Thyroid gland (tissue), 4 donors: ENCODE measurements at regions not wholly inside any gene's neighbourhood (a gene's known extent, or its start where the extent isn't known, plus 50 kb on each side); places are given as distances from the start of the nearest gene placed in this dataset.

Experiments
- POLR2A ChIP-seq, 2 donors: fragments of 450-650 bp; IDR thresholded peaks; one replicate each; pipeline ENCODE4 v1.6.1; 2017; ENCODE audit warnings: antibody characterized with exemption in 2 of 2, mild to moderate bottlenecking in 2 of 2, moderate library complexity in 1 of 2
- TF ChIP-seq, protein P1 (sequence below), 6 experiments: fragments of 200-600 bp in 3 of 6; fragments of 450-650 bp in 3 of 6; sonication (generic) in 3 of 6; IDR thresholded peaks; one replicate each; pipeline ENCODE4 v1.5.1; 2016 to 2019; ENCODE audit warnings: antibody characterized with exemption in 6 of 6, mild to moderate bottlenecking in 2 of 6, inconsistent platforms in 1 of 6, moderate library complexity in 1 of 6

DNA sequence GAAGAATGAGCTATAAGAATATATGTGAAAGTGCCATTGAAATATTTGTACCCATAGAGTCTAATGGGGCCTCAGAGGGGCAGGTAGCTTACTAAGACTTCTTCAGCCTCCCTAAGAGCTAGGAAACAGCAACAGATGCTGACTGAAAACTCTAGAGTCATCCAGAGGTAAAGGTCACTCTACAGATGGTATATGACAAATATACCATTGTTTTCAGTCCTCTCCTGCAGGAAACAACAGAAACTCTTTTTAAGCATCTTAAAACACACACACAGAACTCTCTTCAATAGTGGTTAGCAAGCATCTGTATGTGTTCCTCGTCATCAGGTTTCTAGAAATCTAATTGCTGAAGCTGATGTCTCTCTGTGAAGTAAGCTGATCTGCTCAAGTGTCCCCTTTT lies 313.8 kb upstream of the GATB start:
- TF ChIP-seq POLR2A (IDR thresholded peaks at IDR 0.05): no peak
- TF ChIP-seq, protein P1, sequence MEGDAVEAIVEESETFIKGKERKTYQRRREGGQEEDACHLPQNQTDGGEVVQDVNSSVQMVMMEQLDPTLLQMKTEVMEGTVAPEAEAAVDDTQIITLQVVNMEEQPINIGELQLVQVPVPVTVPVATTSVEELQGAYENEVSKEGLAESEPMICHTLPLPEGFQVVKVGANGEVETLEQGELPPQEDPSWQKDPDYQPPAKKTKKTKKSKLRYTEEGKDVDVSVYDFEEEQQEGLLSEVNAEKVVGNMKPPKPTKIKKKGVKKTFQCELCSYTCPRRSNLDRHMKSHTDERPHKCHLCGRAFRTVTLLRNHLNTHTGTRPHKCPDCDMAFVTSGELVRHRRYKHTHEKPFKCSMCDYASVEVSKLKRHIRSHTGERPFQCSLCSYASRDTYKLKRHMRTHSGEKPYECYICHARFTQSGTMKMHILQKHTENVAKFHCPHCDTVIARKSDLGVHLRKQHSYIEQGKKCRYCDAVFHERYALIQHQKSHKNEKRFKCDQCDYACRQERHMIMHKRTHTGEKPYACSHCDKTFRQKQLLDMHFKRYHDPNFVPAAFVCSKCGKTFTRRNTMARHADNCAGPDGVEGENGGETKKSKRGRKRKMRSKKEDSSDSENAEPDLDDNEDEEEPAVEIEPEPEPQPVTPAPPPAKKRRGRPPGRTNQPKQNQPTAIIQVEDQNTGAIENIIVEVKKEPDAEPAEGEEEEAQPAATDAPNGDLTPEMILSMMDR (IDR thresholded peaks at IDR 0.05): no peak
